ENCODE measurements at regions not wholly inside any gene's neighbourhood (a gene's known extent, or its start where the extent isn't known, plus 50 kb on each side); places are given as distances from the start of the nearest gene placed in this dataset.

GRCh38 chr4:57504139-57504538 lies 394.0 kb upstream of the IGFBP7 start:
- TF ChIP-seq POLR2AphosphoS5 (IDR thresholded peaks at IDR 0.05; ENCODE audit: low read depth, low read length) = no peak
- no peak for TF ChIP-seq TCF7L2 (IDR thresholded peaks at IDR 0.05; ENCODE audit: low read depth, low read length)
- TF ChIP-seq, protein P1, sequence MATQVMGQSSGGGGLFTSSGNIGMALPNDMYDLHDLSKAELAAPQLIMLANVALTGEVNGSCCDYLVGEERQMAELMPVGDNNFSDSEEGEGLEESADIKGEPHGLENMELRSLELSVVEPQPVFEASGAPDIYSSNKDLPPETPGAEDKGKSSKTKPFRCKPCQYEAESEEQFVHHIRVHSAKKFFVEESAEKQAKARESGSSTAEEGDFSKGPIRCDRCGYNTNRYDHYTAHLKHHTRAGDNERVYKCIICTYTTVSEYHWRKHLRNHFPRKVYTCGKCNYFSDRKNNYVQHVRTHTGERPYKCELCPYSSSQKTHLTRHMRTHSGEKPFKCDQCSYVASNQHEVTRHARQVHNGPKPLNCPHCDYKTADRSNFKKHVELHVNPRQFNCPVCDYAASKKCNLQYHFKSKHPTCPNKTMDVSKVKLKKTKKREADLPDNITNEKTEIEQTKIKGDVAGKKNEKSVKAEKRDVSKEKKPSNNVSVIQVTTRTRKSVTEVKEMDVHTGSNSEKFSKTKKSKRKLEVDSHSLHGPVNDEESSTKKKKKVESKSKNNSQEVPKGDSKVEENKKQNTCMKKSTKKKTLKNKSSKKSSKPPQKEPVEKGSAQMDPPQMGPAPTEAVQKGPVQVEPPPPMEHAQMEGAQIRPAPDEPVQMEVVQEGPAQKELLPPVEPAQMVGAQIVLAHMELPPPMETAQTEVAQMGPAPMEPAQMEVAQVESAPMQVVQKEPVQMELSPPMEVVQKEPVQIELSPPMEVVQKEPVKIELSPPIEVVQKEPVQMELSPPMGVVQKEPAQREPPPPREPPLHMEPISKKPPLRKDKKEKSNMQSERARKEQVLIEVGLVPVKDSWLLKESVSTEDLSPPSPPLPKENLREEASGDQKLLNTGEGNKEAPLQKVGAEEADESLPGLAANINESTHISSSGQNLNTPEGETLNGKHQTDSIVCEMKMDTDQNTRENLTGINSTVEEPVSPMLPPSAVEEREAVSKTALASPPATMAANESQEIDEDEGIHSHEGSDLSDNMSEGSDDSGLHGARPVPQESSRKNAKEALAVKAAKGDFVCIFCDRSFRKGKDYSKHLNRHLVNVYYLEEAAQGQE (IDR thresholded peaks at IDR 0.05; ENCODE audit: insufficient read depth in 1 of 2, low read depth in 2 of 2, low read length in 1 of 2) = no peak
- TF ChIP-seq CTCF (IDR thresholded peaks at IDR 0.05) = no peak
- TF ChIP-seq SIN3A (IDR thresholded peaks at IDR 0.05; ENCODE audit: borderline replicate concordance, insufficient read depth, low read depth, low read length) = no peak
- intact Hi-C loops (cut with micrococcal nuclease; ENCODE audit: unreplicated experiment) = no loop called here
- CTCF ChIA-PET = no interaction called here

DNA sequence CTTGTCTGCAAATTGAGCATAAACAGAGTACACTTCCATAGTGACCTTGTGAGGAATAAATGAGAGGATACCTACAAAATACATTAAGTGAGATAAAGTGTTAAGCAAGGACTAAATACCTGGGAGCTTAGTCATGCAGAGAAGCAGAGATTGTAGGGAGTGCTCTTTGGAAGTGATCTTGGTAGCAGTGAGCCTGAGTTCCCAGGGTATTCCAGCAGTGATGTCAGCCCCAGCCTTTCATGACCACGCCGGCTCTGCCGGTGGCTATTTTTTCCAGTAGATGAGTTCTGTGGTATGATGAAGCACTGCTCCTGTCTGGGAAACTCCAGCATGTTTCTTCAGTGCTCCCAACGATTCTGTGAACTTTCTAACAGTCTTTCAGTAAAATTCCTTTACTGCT lies 391.5 kb upstream of the IGFBP7 start:
- no peaks in the 10 kb centered on the region for H3K36me3 ChIP-seq (ENCODE audit: control insufficient read depth, insufficient read depth, low read length)
- TF ChIP-seq SIN3A (IDR thresholded peaks at IDR 0.05; ENCODE audit: borderline replicate concordance, insufficient read depth, low read depth, low read length) = no peak
- no peak for TF ChIP-seq TCF7L2 (IDR thresholded peaks at IDR 0.05; ENCODE audit: low read depth, low read length)
- TF ChIP-seq, protein P1 (IDR thresholded peaks at IDR 0.05; ENCODE audit: insufficient read depth in 1 of 2, low read depth in 2 of 2, low read length in 1 of 2) = no peak
- TF ChIP-seq POLR2AphosphoS5 (IDR thresholded peaks at IDR 0.05; ENCODE audit: low read depth, low read length) = no peak
- CTCF ChIA-PET = no interaction called here
- no peaks in the 10 kb centered on the region for H3K4me1 ChIP-seq (ENCODE audit: control insufficient read depth, insufficient read depth, low read length)
- no peak overlapping the region for H3K4me3 ChIP-seq (ENCODE audit: low read depth in 2 of 2, low read length in 2 of 2)
- no peak for DNase-seq (ENCODE audit: low read depth, low spot score)
- intact Hi-C loops (cut with micrococcal nuclease; ENCODE audit: unreplicated experiment) = no loop called here
- H3K9me3 ChIP-seq (ENCODE audit: control insufficient read depth, insufficient read depth, low read depth, low read length) = no peaks in the 10 kb centered on the region
- no TSS peak for BruUV-seq (replicated peaks)
- H3K27me3 ChIP-seq (ENCODE audit: control insufficient read depth, insufficient read depth, low read length) = no peaks in the 10 kb centered on the region
- POLR2A ChIA-PET = no interaction called here
- no peak overlapping the region for H3K27ac ChIP-seq (ENCODE audit: low read length)
- in situ Hi-C loops (cut with HindIII; ENCODE audit: low pct_unique_long_range_greater_than_20kb, low sequenced_read_pairs) = no loop called here
- no peak for ATAC-seq

More at GRCh38 chr4:57504139-57504538, 394.0 kb upstream of the IGFBP7 start:
- no peaks in the 10 kb centered on the region for H3K36me3 ChIP-seq (ENCODE audit: control insufficient read depth, insufficient read depth, low read length)
- in situ Hi-C loops (cut with HindIII; ENCODE audit: low pct_unique_long_range_greater_than_20kb, low sequenced_read_pairs) = no loop called here
- ATAC-seq = no peak
- POLR2A ChIA-PET = no interaction called here
- no peak overlapping the region for H3K4me3 ChIP-seq (ENCODE audit: low read depth in 2 of 2, low read length in 2 of 2)
- H3K9me3 ChIP-seq (ENCODE audit: control insufficient read depth, insufficient read depth, low read depth, low read length) = no peaks in the 10 kb centered on the region
- DNase-seq (ENCODE audit: low read depth, low spot score) = no peak
- H3K27me3 ChIP-seq (ENCODE audit: control insufficient read depth, insufficient read depth, low read length) = no peaks in the 10 kb centered on the region
- no TSS peak for BruUV-seq (replicated peaks)
- H3K4me1 ChIP-seq (ENCODE audit: control insufficient read depth, insufficient read depth, low read length) = no peaks in the 10 kb centered on the region
- no peak overlapping the region for H3K27ac ChIP-seq (ENCODE audit: low read length)
